Panc1 (cell line): ENCODE measurements at regions not wholly inside any gene's neighbourhood (a gene's known extent, or its start where the extent isn't known, plus 50 kb on each side); places are given as distances from the start of the nearest gene placed in this dataset.

ENCODE experiments used
- CTCF ChIP-seq: fragments of 450-650 bp; IDR thresholded peaks from 2 replicates; pipeline ENCODE4 v1.5.1; 2017; ENCODE audit warnings: mild to moderate bottlenecking
- POLR2AphosphoS5 ChIP-seq: IDR thresholded peaks from 2 replicates; pipeline ENCODE4 v1.6.1; 2012; ENCODE audit warnings: mild to moderate bottlenecking, low read depth, low read length, moderate library complexity
- REST ChIP-seq, 2 experiments: IDR thresholded peaks; 2 replicates each; pipeline ENCODE4 v1.6.1; 2011 to 2012; ENCODE audit warnings: low read depth in 2 of 2, control low read depth in 1 of 2, low read length in 1 of 2, mild to moderate bottlenecking in 1 of 2, moderate library complexity in 1 of 2; ENCODE audit not compliant: insufficient read depth in 1 of 2
- TCF7L2 ChIP-seq: IDR thresholded peaks from 2 replicates; pipeline ENCODE4 v1.6.1; 2011; ENCODE audit warnings: mild to moderate bottlenecking, low read depth, low read length, inconsistent platforms

GRCh38 chr16:51453251-51453650 is 302.2 kb upstream of the SALL1 start:
- TF ChIP-seq POLR2AphosphoS5, result no peak
- no peak for TF ChIP-seq CTCF
- no peak for TF ChIP-seq REST (IDR thresholded peaks at IDR 0.05; ENCODE audit: insufficient read depth in 1 of 2, low read depth in 2 of 2, low read length in 1 of 2)
- TF ChIP-seq TCF7L2, result no peak
